HTR-8/SVneo (cell line): ENCODE measurements at regions not wholly inside any gene's neighbourhood (a gene's known extent, or its start where the extent isn't known, plus 50 kb on each side); places are given as distances from the start of the nearest gene placed in this dataset.
"Not testable (repeated sequence)": the region's sequence is repeated elsewhere in the genome, so short reads cannot be mapped to it uniquely, and the experiment has no call there.

ENCODE experiments used
- DNase-seq: peaks from one replicate; pipeline ENCODE4 v3.0.0; 2011; ENCODE audit warnings: low spot score, mixed read lengths; ENCODE audit not compliant: insufficient read length
- FAIRE-seq: peaks from 2 replicates; lab custom pipeline; 2011; peaks lifted over from hg19 to GRCh38; lab: Jason Lieb, UNC

- DNase-seq (no peak), FAIRE-seq (no peak)
These were observed 106.0 kb upstream of the MTHFD1L start for GRCh38 chr6:150759483-150759882.

GRCh38 chr6:150761771-150762170, 103.7 kb upstream of the MTHFD1L start:
- FAIRE-seq (no peak), DNase-seq (no peak)

GRCh38 chr6:150764334-150765066, 101.0 kb upstream of the MTHFD1L start:
- FAIRE-seq (no peak), DNase-seq (no peak)

GRCh38 chr6:150765067-150765764, 100.3 kb upstream of the MTHFD1L start:
- FAIRE-seq: no peak
- no peak for DNase-seq

GRCh38 chr6:150766201-150766997, 99.1 kb upstream of the MTHFD1L start:
- no peak for FAIRE-seq
- no peak for DNase-seq

GRCh38 chr6:150767161-150767560, 98.3 kb upstream of the MTHFD1L start:
- DNase-seq (no peak), FAIRE-seq (no peak)

GRCh38 chr6:150767571-150768018, 97.9 kb upstream of the MTHFD1L start:
- DNase-seq: no peak
- FAIRE-seq: no peak

- DNase-seq (no peak), FAIRE-seq (no peak)
These were observed 94.9 kb upstream of the MTHFD1L start for GRCh38 chr6:150770637-150771036.

- DNase-seq (no peak), FAIRE-seq (no peak)
These were observed 91.5 kb upstream of the MTHFD1L start for GRCh38 chr6:150773969-150774368.

- no peak for FAIRE-seq
- DNase-seq: no peak
These were observed 89.9 kb upstream of the MTHFD1L start for GRCh38 chr6:150775415-150776203.

- DNase-seq (no peak), FAIRE-seq (no peak)
These were observed 87.8 kb upstream of the MTHFD1L start for GRCh38 chr6:150777736-150778135.

- FAIRE-seq: no peak
- DNase-seq: no peak
These were observed 81.7 kb upstream of the MTHFD1L start for GRCh38 chr6:150783813-150784212.

- no peak for DNase-seq
These were observed 78.1 kb upstream of the MTHFD1L start for GRCh38 chr6:150787429-150787828.

GRCh38 chr6:150788089-150788488, 77.4 kb upstream of the MTHFD1L start:
- FAIRE-seq (no peak), DNase-seq (no peak)

More at GRCh38 chr6:150787429-150787828, 78.1 kb upstream of the MTHFD1L start:
- FAIRE-seq: no peak

GRCh38 chr6:150789906-150790305, 75.6 kb upstream of the MTHFD1L start:
- FAIRE-seq, DNase-seq: not testable (repeated sequence)

- DNase-seq (no peak), FAIRE-seq (no peak)
These were observed 73.8 kb upstream of the MTHFD1L start for GRCh38 chr6:150791717-150792116.

- no peak for DNase-seq
- FAIRE-seq: no peak
These were observed 67.6 kb upstream of the MTHFD1L start for GRCh38 chr6:150797949-150798348.

GRCh38 chr6:150799276-150799805, 66.2 kb upstream of the MTHFD1L start:
- no peak for FAIRE-seq
- no peak for DNase-seq

GRCh38 chr6:150800674-150801314, 64.7 kb upstream of the MTHFD1L start:
- DNase-seq (no peak), FAIRE-seq (no peak)
